ENCODE measurements at regions not wholly inside any gene's neighbourhood (a gene's known extent, or its start where the extent isn't known, plus 50 kb on each side); places are given as distances from the start of the nearest gene placed in this dataset.
"Not testable (repeated sequence)": the region's sequence is repeated elsewhere in the genome, so short reads cannot be mapped to it uniquely, and the experiment has no call there.

DNA sequence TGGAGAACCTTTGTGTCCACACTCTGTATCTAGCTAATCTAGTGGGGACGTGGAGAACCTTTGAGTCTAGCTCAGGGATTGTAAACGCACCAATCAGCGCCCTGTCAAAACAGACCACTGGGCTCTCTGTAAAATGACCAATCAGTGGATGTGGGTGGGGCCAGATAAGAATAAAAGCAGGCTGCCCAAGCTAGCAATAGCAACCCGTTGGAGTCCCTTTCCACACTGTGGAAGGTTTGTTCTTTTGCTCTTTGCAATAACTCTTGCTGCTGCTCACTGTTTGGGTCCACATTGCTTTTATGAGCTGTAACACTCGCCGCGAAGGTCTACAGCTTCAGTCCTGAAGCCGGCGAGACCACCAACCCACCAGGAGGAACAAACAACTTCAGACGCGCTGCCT is 187.7 kb upstream of the NLRP1 start:
- TF ChIP-seq, protein P1, sequence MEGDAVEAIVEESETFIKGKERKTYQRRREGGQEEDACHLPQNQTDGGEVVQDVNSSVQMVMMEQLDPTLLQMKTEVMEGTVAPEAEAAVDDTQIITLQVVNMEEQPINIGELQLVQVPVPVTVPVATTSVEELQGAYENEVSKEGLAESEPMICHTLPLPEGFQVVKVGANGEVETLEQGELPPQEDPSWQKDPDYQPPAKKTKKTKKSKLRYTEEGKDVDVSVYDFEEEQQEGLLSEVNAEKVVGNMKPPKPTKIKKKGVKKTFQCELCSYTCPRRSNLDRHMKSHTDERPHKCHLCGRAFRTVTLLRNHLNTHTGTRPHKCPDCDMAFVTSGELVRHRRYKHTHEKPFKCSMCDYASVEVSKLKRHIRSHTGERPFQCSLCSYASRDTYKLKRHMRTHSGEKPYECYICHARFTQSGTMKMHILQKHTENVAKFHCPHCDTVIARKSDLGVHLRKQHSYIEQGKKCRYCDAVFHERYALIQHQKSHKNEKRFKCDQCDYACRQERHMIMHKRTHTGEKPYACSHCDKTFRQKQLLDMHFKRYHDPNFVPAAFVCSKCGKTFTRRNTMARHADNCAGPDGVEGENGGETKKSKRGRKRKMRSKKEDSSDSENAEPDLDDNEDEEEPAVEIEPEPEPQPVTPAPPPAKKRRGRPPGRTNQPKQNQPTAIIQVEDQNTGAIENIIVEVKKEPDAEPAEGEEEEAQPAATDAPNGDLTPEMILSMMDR (IDR thresholded peaks at IDR 0.05; ENCODE audit: low read depth, low read length): not testable (repeated sequence)
- not testable (repeated sequence) for TF ChIP-seq POLR2A (IDR thresholded peaks at IDR 0.05; ENCODE audit: extremely low read depth, insufficient read length)
- TF ChIP-seq, protein P2, sequence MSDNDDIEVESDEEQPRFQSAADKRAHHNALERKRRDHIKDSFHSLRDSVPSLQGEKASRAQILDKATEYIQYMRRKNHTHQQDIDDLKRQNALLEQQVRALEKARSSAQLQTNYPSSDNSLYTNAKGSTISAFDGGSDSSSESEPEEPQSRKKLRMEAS (IDR thresholded peaks at IDR 0.05; ENCODE audit: low read depth, low read length): not testable (repeated sequence)

Measured in NB4 (cell line).